Globus pallidus (tissue), 1 donor: ENCODE measurements at regions not wholly inside any gene's neighbourhood (a gene's known extent, or its start where the extent isn't known, plus 50 kb on each side); places are given as distances from the start of the nearest gene placed in this dataset.
"Not testable (repeated sequence)": the region's sequence is repeated elsewhere in the genome, so short reads cannot be mapped to it uniquely, and the experiment has no call there.

ENCODE experiments used
- DNase-seq: peaks from one replicate; pipeline ENCODE4 v3.0.0-alpha.2; 2015; ENCODE audit warnings: low spot score

- DNase-seq = no peak
These were observed 82.9 kb downstream of the ZNF737 start for GRCh38 chr19:20482721-20483120.

GRCh38 chr19:20481736-20482135, 83.8 kb downstream of the ZNF737 start:
- no peak for DNase-seq

GRCh38 chr19:20479483-20479882, 86.1 kb downstream of the ZNF737 start:
- no peak for DNase-seq

GRCh38 chr19:20478936-20479335, 86.6 kb downstream of the ZNF737 start:
- no peak for DNase-seq

GRCh38 chr19:20472854-20473253, 92.7 kb downstream of the ZNF737 start:
- DNase-seq = no peak

GRCh38 chr19:20471431-20471830, 94.2 kb downstream of the ZNF737 start:
- DNase-seq = no peak

GRCh38 chr19:20470345-20471135, 95.0 kb downstream of the ZNF737 start:
- no peak for DNase-seq

- DNase-seq = not testable (repeated sequence)
These were observed 99.0 kb downstream of the ZNF737 start for GRCh38 chr19:20466638-20466990.

GRCh38 chr19:20465922-20466637, 99.5 kb downstream of the ZNF737 start:
- not testable (repeated sequence) for DNase-seq

- DNase-seq = no peak
These were observed 112.1 kb downstream of the ZNF737 start for GRCh38 chr19:20453425-20453935.

GRCh38 chr19:20444202-20444885, 121.2 kb downstream of the ZNF737 start:
- DNase-seq = no peak

- not testable (repeated sequence) for DNase-seq
These were observed 133.2 kb downstream of the ZNF737 start for GRCh38 chr19:20432266-20432842.

- DNase-seq = no peak
These were observed 133.8 kb downstream of the ZNF737 start for GRCh38 chr19:20431826-20432225.

GRCh38 chr19:20423381-20424197, 142.0 kb downstream of the ZNF737 start:
- peak; percentile 60 for DNase-seq

- peak; percentile 38 for DNase-seq
These were observed 143.1 kb downstream of the ZNF737 start for GRCh38 chr19:20422216-20423205.

GRCh38 chr19:20416661-20417060, 148.9 kb downstream of the ZNF737 start:
- DNase-seq = no peak

GRCh38 chr19:20414120-20414519, 151.5 kb downstream of the ZNF737 start:
- DNase-seq = no peak

- DNase-seq = no peak
These were observed 151.9 kb downstream of the ZNF737 start for GRCh38 chr19:20413705-20414104.

GRCh38 chr19:20412846-20413245, 152.7 kb downstream of the ZNF737 start:
- no peak for DNase-seq

GRCh38 chr19:20397292-20397691, 168.3 kb downstream of the ZNF737 start:
- DNase-seq = no peak
